Gastrocnemius medialis (tissue), 4 donors: ENCODE measurements at regions not wholly inside any gene's neighbourhood (a gene's known extent, or its start where the extent isn't known, plus 50 kb on each side); places are given as distances from the start of the nearest gene placed in this dataset.

ENCODE experiments used
- ATAC-seq, 2 donors: fragments of 150-250 bp; one replicate each; pipeline ENCODE4 v1.9.1; 2016
- DNase-seq, 2 donors: peaks; one replicate each; pipeline ENCODE4 v3.0.0-alpha.2; 2019
- H3K27ac ChIP-seq, 4 donors: fragments of 200-600 bp; sonication (generic); 1 replicate in 1 of 4; 2 replicates in 3 of 4; pipeline ENCODE4 v1.5.1; 2016 to 2018; ENCODE audit warnings: mild to moderate bottlenecking in 2 of 4, moderate library complexity in 1 of 4
- H3K27me3 ChIP-seq, 3 donors: fragments of 200-600 bp; sonication (generic) in 2 of 3; 1 replicate in 1 of 3; 2 replicates in 2 of 3; pipeline versions ENCODE4 v1.5.1 to v1.6.0; 2016 to 2019; ENCODE audit warnings: mild to moderate bottlenecking in 1 of 3, moderate library complexity in 1 of 3
- H3K36me3 ChIP-seq, 2 donors: fragments of 200-600 bp; sonication (generic) in 1 of 2; one replicate each; pipeline ENCODE4 v1.5.1; 2017 to 2018
- H3K4me1 ChIP-seq, 2 donors: fragments of 200-600 bp; sonication (generic) in 1 of 2; one replicate each; pipeline ENCODE4 v1.5.1; 2016 to 2017; ENCODE audit warnings: mild to moderate bottlenecking in 2 of 2
- H3K4me3 ChIP-seq, 4 donors: fragments of 200-600 bp; sonication (generic) in 3 of 4; 1 replicate in 1 of 4; 2 replicates in 3 of 4; pipeline ENCODE4 v1.5.1; 2016 to 2019; ENCODE audit warnings: mild to moderate bottlenecking in 2 of 4
- H3K9me3 ChIP-seq, 3 donors: fragments of 200-600 bp; sonication (generic) in 2 of 3; 1 replicate in 1 of 3; 2 replicates in 2 of 3; pipeline ENCODE4 v1.5.1; 2016 to 2019
- CTCF ChIP-seq, 5 experiments: fragments of 450-650 bp in 3 of 5; fragments of 200-600 bp in 2 of 5; sonication (generic) in 2 of 5; IDR thresholded peaks in 4 of 5; conservative IDR thresholded peaks in 1 of 5; 1 replicate in 4 of 5; 2 replicates in 1 of 5; pipeline ENCODE4 v1.5.1; 2016 to 2019; ENCODE audit warnings: antibody characterized with exemption in 5 of 5, mild to moderate bottlenecking in 3 of 5, moderate library complexity in 3 of 5
- POLR2A ChIP-seq, 2 donors: fragments of 450-650 bp; IDR thresholded peaks; one replicate each; pipeline ENCODE4 v1.6.1; 2017; ENCODE audit warnings: antibody characterized with exemption in 2 of 2, mild to moderate bottlenecking in 2 of 2, moderate library complexity in 2 of 2
- in situ Hi-C, 4 donors: fragments of 200-750 bp; cut with MboI; loops; one replicate each; pipeline versions ENCODE4 v1.15.0 to v1.8.0; 2017; ENCODE audit warnings: low sequenced_read_pairs in 4 of 4
- intact Hi-C: fragments of 100-400 bp; cut with DNase I; formaldehyde crosslinking; loops from one replicate; pipeline ENCODE4 v1.15.1; 2023; ENCODE audit warnings: low total_unique reads

- no peaks in the 10 kb centered on the region for H3K9me3 ChIP-seq
- H3K27me3 ChIP-seq = no peaks in the 10 kb centered on the region
- intact Hi-C loops = no loop called here
- DNase-seq (no peak), ATAC-seq (no peak)
- no peaks in the 10 kb centered on the region for H3K36me3 ChIP-seq
- no peak overlapping the region for H3K27ac ChIP-seq
- TF ChIP-seq POLR2A (IDR thresholded peaks at IDR 0.05) (no peak), CTCF (IDR thresholded peaks at IDR 0.05 in 4 of 5, conservative IDR thresholded peaks at IDR 0.05 in 1 of 5) (no peak)
- no peak overlapping the region for H3K4me3 ChIP-seq
- H3K4me1 ChIP-seq = no peaks in the 10 kb centered on the region
- in situ Hi-C loops = no loop called here
Observed at GRCh38 chr12:24230061-24230701, 280.7 kb upstream of the SOX5 start.

GRCh38 chr12:24229031-24229700, 279.7 kb upstream of the SOX5 start:
- Histone ChIP-seq H3K27ac (no peak overlapping the region), H3K4me3 (no peak overlapping the region), H3K27me3 (no peaks in the 10 kb centered on the region), H3K36me3 (no peaks in the 10 kb centered on the region), H3K9me3 (no peaks in the 10 kb centered on the region), H3K4me1 (no peaks in the 10 kb centered on the region)
- ATAC-seq (no peak), DNase-seq (no peak)
- in situ Hi-C loops (no loop called here), intact Hi-C loops (no loop called here)
- no peak for TF ChIP-seq POLR2A (IDR thresholded peaks at IDR 0.05)
- TF ChIP-seq CTCF (IDR thresholded peaks at IDR 0.05 in 4 of 5, conservative IDR thresholded peaks at IDR 0.05 in 1 of 5) = no peak

- DNase-seq (no peak), ATAC-seq (no peak)
- Histone ChIP-seq H3K9me3 (no peaks in the 10 kb centered on the region), H3K4me1 (no peaks in the 10 kb centered on the region), H3K27ac (no peak overlapping the region), H3K36me3 (no peaks in the 10 kb centered on the region), H3K4me3 (no peak overlapping the region), H3K27me3 (no peaks in the 10 kb centered on the region)
- no peak for TF ChIP-seq POLR2A (IDR thresholded peaks at IDR 0.05)
- no peak for TF ChIP-seq CTCF (IDR thresholded peaks at IDR 0.05 in 4 of 5, conservative IDR thresholded peaks at IDR 0.05 in 1 of 5)
- intact Hi-C loops (no loop called here), in situ Hi-C loops (no loop called here)
Observed at GRCh38 chr12:24228371-24228770, 278.9 kb upstream of the SOX5 start.

GRCh38 chr12:24227551-24227950, 278.1 kb upstream of the SOX5 start:
- TF ChIP-seq CTCF (IDR thresholded peaks at IDR 0.05 in 4 of 5, conservative IDR thresholded peaks at IDR 0.05 in 1 of 5) (no peak), POLR2A (IDR thresholded peaks at IDR 0.05) (no peak)
- Histone ChIP-seq H3K27ac (no peak overlapping the region), H3K4me3 (no peak overlapping the region), H3K36me3 (no peaks in the 10 kb centered on the region), H3K27me3 (no peaks in the 10 kb centered on the region), H3K9me3 (no peaks in the 10 kb centered on the region), H3K4me1 (no peaks in the 10 kb centered on the region)
- no peak for DNase-seq
- in situ Hi-C loops (no loop called here), intact Hi-C loops (no loop called here)
- no peak for ATAC-seq
